ENCODE measurements at regions not wholly inside any gene's neighbourhood (a gene's known extent, or its start where the extent isn't known, plus 50 kb on each side); places are given as distances from the start of the nearest gene placed in this dataset.

GRCh38 chr1:170367615-170368014 lies 164.4 kb upstream of the GORAB start:
- 92 to 97% methylated on average over 3 of the region's 3 CpGs for WGBS, 2 donors
- TF ChIP-seq EP300 (IDR thresholded peaks at IDR 0.05) (no peak), POLR2A (IDR thresholded peaks at IDR 0.05) (no peak), CTCF (IDR thresholded peaks at IDR 0.05) (no peak)
- Histone ChIP-seq H3K36me3 (no peaks in the 10 kb centered on the region), H3K9me3 (peaks cover 0 to 13% (median 2%) of the 10 kb centered on the region in 4 donors), H3K4me1 (no peaks in the 10 kb centered on the region), H3K27me3 (no peaks in the 10 kb centered on the region), H3K27ac (no peak overlapping the region), H3K4me3 (no peak overlapping the region)
- DNase-seq (ENCODE audit: low spot score in 2 of 2) = no peak

GRCh38 chr1:170369000-170369399 lies 163.0 kb upstream of the GORAB start:
- no peaks in the 10 kb centered on the region for H3K27me3 ChIP-seq
- 69 to 74% methylated on average over 7 of the region's 7 CpGs for WGBS, 2 donors

GRCh38 chr1:170369417-170369816 lies 162.5 kb upstream of the GORAB start:
- H3K36me3 ChIP-seq = no peaks in the 10 kb centered on the region
- no peaks in the 10 kb centered on the region for H3K27me3 ChIP-seq
- no peak overlapping the region for H3K27ac ChIP-seq
- DNase-seq (ENCODE audit: low spot score in 2 of 2) = no peak
- WGBS, 2 donors = 92 to 97% methylated on average over 4 of the region's 4 CpGs
- H3K4me3 ChIP-seq = no peak overlapping the region
- TF ChIP-seq POLR2A (IDR thresholded peaks at IDR 0.05) (no peak), CTCF (IDR thresholded peaks at IDR 0.05) (no peak), EP300 (IDR thresholded peaks at IDR 0.05) (no peak)
- H3K4me1 ChIP-seq = no peaks in the 10 kb centered on the region
- H3K9me3 ChIP-seq = peaks cover 0 to 8% (median 2%) of the 10 kb centered on the region in 4 donors

More at GRCh38 chr1:170369000-170369399, 163.0 kb upstream of the GORAB start:
- Histone ChIP-seq H3K4me3 (no peak overlapping the region), H3K36me3 (no peaks in the 10 kb centered on the region), H3K4me1 (no peaks in the 10 kb centered on the region), H3K27ac (no peak overlapping the region), H3K9me3 (peaks cover 0 to 8% (median 2%) of the 10 kb centered on the region in 4 donors)
- TF ChIP-seq CTCF (IDR thresholded peaks at IDR 0.05) = no peak
- TF ChIP-seq EP300 (IDR thresholded peaks at IDR 0.05) = no peak
- TF ChIP-seq POLR2A (IDR thresholded peaks at IDR 0.05) = no peak
- DNase-seq (ENCODE audit: low spot score in 2 of 2) = no peak

GRCh38 chr1:170370087-170370486 lies 161.9 kb upstream of the GORAB start:
- peaks cover 0 to 8% (median 2%) of the 10 kb centered on the region in 4 donors for H3K9me3 ChIP-seq
- H3K36me3 ChIP-seq = no peaks in the 10 kb centered on the region
- 94 to 95% methylated on average over 9 of the region's 9 CpGs for WGBS, 2 donors
- no peak overlapping the region for H3K27ac ChIP-seq
- DNase-seq (ENCODE audit: low spot score in 2 of 2) = no peak
- H3K4me3 ChIP-seq = no peak overlapping the region
- no peaks in the 10 kb centered on the region for H3K4me1 ChIP-seq
- no peaks in the 10 kb centered on the region for H3K27me3 ChIP-seq
- TF ChIP-seq EP300 (IDR thresholded peaks at IDR 0.05) = no peak
- TF ChIP-seq CTCF (IDR thresholded peaks at IDR 0.05) = no peak
- TF ChIP-seq POLR2A (IDR thresholded peaks at IDR 0.05) = no peak

- no peaks in the 10 kb centered on the region for H3K36me3 ChIP-seq
- no peaks in the 10 kb centered on the region for H3K27me3 ChIP-seq
- DNase-seq (ENCODE audit: low spot score in 2 of 2) = no peak
- H3K4me3 ChIP-seq = no peak overlapping the region
- 72 to 76% methylated on average over 3 of the region's 3 CpGs for WGBS, 2 donors
- H3K9me3 ChIP-seq = no peaks in the 10 kb centered on the region
- H3K4me1 ChIP-seq = peaks cover 0 to 10% (median 0%) of the 10 kb centered on the region in 4 donors
- TF ChIP-seq CTCF (IDR thresholded peaks at IDR 0.05) (no peak), EP300 (IDR thresholded peaks at IDR 0.05) (no peak), POLR2A (IDR thresholded peaks at IDR 0.05) (no peak)
- no peak overlapping the region for H3K27ac ChIP-seq
Observed at GRCh38 chr1:170375082-170375723, 156.8 kb upstream of the GORAB start.

Measured in tibial nerve (tissue), 4 donors.